Urinary bladder (tissue), 3 donors: ENCODE measurements at regions not wholly inside any gene's neighbourhood (a gene's known extent, or its start where the extent isn't known, plus 50 kb on each side); places are given as distances from the start of the nearest gene placed in this dataset.

Experiments used
- DNase-seq: peaks from one replicate; pipeline ENCODE4 v3.0.0-alpha.2; 2015; ENCODE audit errors: extremely low spot score
- H3K27ac ChIP-seq: one replicate; pipeline ENCODE4 v1.5.1; 2013; ENCODE audit warnings: low read depth, mild to moderate bottlenecking, moderate library complexity
- H3K36me3 ChIP-seq: one replicate; pipeline ENCODE4 v1.6.1; 2013; ENCODE audit warnings: mild to moderate bottlenecking, moderate library complexity; ENCODE audit not compliant: insufficient read depth
- H3K4me1 ChIP-seq: one replicate; pipeline ENCODE4 v1.6.1; 2013; ENCODE audit warnings: mild to moderate bottlenecking, moderate library complexity; ENCODE audit not compliant: insufficient read depth
- H3K4me3 ChIP-seq: one replicate; pipeline ENCODE4 v1.5.1; 2013; ENCODE audit warnings: low read depth, low read length
- WGBS: extraction: QIAGEN DNeasy Blood & Tissue Kit; methylation state at CpG from one replicate; pipeline ENCODE4 v1.1.7; 2013; 5-methylcytosine and 5-hydroxymethylcytosine counted together
- donor health status: healthy with polysubstance abuse.
- donor health status: healthy.

DNA sequence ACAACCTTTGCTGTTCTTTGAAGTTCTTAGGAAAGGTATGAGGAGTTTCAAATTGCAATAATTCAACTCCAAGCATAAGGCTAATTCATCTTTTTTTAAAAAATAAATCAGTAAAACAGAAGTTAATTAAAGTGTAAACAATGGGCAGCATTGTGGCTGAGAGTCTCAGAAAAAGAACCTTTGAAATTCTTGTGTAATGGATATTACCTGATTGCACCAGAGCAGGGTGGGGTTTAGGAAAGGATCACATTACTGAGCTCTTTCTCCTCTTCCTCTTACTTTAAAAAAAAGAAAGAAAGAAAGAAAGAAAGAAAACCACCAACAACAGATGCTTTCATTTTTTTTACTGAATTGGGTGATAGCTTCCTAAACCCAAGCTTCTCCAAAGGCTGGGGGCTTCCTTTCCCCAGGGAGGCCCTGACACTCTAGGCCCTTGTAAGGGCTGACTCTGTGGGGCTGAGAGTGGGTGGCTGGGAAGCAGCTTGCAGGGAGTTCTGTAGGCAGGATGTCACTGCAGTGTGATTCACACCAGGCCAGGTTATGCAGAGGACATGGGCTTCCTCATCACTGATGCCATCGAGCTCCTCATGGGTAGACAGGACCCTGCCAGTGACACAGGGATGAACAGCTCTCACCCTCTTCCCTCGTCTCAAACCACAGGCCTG is 564.5 kb downstream of the FGF9 start:
- WGBS, result 36% methylated on average over 2 of the region's 2 CpGs
- Histone ChIP-seq H3K4me3 (no peak overlapping the region), H3K27ac (no peak overlapping the region)

DNA sequence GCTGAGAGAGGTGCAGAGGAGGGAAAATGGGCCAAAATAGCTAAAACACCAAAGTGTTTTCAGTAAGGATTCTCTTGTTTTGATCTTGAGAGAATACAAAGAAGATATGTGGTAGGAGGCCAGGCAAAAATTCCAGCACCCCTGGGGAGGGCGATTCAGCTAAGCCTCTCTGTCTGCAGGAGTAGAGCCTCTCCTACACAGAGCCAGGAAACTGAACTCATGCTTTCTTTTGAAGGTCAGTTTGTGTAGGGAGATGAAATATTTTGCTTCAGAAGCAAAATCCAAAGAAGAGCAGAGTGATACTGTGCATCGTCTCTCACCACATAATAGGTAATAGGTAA is 565.0 kb downstream of the FGF9 start:
- Histone ChIP-seq H3K4me3 (no peak overlapping the region), H3K4me1 (no peaks in the 10 kb centered on the region), H3K36me3 (no peaks in the 10 kb centered on the region), H3K27ac (no peak overlapping the region)
- no peak for DNase-seq
- 46% methylated on average over 2 of the region's 2 CpGs for WGBS

More for the DNA sequence above, 564.5 kb downstream of the FGF9 start:
- Histone ChIP-seq H3K36me3 (no peaks in the 10 kb centered on the region), H3K4me1 (no peaks in the 10 kb centered on the region)
- no peak for DNase-seq

DNA sequence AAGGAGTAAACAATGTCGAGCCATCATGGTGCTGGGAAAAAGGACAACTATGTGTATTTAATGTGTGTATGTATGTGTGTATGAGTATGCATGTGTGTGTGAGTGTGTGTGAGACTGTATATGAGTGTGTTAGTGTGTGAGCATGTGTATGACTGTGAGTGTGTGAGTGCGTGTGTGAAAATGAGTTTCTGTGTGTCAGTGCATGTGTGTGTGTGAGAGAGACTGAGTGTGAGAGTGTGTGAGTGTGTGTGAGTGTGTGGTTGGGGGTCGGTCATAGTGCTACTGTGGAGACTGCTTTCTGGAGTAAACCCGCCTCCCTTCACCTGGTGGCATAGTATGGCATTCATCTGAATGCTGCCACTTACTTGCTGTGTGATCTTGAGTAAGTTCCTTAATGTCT is 567.4 kb downstream of the FGF9 start:
- H3K36me3 ChIP-seq, result no peaks in the 10 kb centered on the region
- 89% methylated on average over 4 of the region's 4 CpGs for WGBS
- H3K4me3 ChIP-seq, result no peak overlapping the region
- H3K27ac ChIP-seq, result no peak overlapping the region
- H3K4me1 ChIP-seq, result no peaks in the 10 kb centered on the region
- no peak for DNase-seq

DNA sequence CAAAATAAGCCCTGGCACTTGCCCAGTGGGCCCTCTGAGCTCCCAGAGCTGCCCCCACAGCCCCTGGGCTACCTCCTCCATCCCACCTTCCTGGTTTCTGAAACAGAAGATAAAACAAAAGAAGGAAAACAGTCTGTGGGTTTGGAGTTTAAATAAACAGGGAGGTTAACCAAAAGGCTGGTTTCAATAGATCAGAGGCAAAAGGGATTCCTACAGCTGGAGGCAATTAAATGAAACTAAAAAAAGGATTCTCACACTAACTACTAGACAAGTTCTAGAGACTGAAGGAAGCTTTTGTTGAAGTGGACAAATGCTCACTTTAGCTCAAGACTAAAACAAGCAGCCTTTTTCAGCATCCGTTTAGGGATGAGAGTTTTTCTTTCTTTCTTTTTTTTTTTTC is 569.8 kb downstream of the FGF9 start:
- DNase-seq, result no peak
- Histone ChIP-seq H3K4me1 (no peaks in the 10 kb centered on the region), H3K4me3 (no peak overlapping the region), H3K27ac (no peak overlapping the region), H3K36me3 (no peaks in the 10 kb centered on the region)
- WGBS, result 73% methylated on average over 1 of the region's 1 CpG

DNA sequence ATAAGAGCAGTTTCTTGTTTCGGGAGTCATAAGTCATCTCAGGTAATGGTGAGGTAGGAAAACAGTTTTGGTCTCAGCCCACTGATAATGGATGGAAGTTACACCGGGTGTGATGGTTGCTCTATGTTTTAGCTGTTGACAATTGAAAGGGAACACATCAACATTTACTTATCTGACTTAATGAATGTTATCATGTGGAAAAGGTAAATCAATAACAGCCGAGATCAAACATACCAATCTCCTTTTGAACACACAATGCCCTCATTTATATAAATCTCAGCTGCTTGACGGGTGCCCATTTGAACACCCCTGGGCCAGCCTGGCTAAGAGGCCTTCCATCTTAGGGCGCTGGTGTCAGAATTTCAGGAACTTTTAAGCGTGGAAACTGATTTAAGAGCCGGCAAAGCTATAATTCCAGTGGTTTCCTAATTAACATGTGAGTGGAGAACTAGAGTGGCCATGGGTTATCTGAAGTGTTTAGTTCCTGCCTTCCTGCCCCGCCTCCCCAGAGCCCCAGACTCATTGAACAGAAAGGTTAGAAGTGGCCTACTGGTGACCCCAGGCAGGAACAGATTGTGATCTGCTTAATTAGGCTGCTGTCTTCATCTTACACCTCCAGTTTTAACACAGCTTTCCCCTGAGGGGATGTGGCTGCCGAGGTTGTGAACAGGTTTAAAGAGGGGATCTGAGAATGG is 572.7 kb downstream of the FGF9 start:
- Histone ChIP-seq H3K36me3 (no peaks in the 10 kb centered on the region), H3K4me3 (no peak overlapping the region), H3K4me1 (no peaks in the 10 kb centered on the region), H3K27ac (no peak overlapping the region)
- DNase-seq, result no peak
- WGBS, result 65% methylated on average over 9 of the region's 9 CpGs

DNA sequence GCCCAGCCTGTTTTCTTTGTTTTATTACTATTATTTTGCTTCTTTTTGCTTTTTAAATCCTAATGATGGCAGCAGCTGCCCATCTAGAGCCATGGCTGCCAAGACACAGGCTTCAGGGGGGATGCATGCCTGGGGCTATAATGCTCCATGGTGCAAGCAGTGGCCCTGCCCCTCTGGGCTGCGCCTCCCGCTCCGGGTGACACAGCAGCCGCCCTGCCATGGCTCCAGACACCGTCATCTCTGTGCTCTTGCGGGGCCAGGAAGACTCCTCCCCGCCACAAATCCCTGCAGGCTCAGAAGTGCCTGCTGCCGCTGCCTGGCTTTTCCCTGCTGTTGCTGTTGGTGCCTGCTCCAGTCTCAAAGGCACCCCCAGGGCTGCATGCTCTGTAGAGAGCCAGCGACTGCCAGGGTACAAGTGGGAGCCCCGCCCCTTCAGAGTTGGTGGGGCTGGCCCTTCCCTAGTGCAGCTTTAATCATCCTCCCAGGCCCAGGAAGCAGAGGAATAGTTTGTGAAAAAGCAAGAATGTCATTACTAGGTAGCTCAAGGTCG is 581.5 kb downstream of the FGF9 start:
- WGBS, result 93% methylated on average over 11 of the region's 11 CpGs
- H3K27ac ChIP-seq, result no peak overlapping the region
- no peak for DNase-seq
- H3K4me1 ChIP-seq, result no peaks in the 10 kb centered on the region
- no peak overlapping the region for H3K4me3 ChIP-seq
- no peaks in the 10 kb centered on the region for H3K36me3 ChIP-seq

DNA sequence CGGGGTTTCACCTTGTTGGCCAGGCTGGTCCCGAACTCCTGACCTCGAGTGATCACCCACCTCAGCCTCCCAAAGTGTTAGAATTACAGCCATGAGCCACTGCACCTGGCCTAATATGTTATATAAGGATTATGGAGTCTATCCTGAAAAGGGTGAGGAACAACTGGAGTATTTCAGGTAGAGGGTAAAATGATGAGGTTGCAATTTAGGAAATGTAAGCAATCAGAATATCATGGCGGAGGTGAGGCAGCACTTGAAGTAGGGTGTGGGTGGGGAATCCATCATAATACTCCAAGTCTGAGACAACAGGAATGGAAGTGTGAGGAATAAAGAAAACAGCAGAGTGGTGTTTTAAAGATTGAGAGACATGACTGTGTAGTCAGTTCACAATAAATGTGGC is 582.2 kb downstream of the FGF9 start:
- H3K4me3 ChIP-seq, result no peak overlapping the region
- no peak for DNase-seq
- H3K4me1 ChIP-seq, result no peaks in the 10 kb centered on the region
- no peaks in the 10 kb centered on the region for H3K36me3 ChIP-seq
- no peak overlapping the region for H3K27ac ChIP-seq
- WGBS, result 94% methylated on average over 4 of the region's 4 CpGs

DNA sequence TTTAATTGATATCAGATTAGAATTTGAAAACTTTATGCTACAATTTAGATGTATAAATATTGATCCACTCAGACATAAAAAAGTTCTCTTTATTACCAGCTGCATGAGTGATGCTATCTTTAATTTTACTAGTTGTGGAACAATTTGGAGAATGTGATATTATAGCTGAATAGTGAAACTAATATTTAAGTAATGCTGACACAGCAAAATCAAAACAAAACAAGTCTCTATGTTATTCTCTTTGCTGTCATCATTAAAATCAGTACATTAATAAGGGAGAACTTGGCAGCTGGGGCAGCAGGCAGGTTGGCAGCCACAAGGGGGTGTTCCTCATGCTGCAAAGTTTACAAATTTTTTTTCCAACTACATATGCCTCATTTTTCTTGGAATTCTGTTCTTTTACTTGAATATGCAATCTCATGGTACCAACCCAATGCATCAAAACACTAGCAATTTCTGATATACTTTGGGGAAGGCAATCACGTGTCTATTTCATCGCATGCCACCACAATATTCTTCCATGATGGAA is 585.3 kb downstream of the FGF9 start:
- Histone ChIP-seq H3K4me3 (no peak overlapping the region), H3K4me1 (no peaks in the 10 kb centered on the region), H3K36me3 (no peaks in the 10 kb centered on the region), H3K27ac (no peak overlapping the region)
- 94% methylated on average over 2 of the region's 2 CpGs for WGBS
- DNase-seq, result no peak

DNA sequence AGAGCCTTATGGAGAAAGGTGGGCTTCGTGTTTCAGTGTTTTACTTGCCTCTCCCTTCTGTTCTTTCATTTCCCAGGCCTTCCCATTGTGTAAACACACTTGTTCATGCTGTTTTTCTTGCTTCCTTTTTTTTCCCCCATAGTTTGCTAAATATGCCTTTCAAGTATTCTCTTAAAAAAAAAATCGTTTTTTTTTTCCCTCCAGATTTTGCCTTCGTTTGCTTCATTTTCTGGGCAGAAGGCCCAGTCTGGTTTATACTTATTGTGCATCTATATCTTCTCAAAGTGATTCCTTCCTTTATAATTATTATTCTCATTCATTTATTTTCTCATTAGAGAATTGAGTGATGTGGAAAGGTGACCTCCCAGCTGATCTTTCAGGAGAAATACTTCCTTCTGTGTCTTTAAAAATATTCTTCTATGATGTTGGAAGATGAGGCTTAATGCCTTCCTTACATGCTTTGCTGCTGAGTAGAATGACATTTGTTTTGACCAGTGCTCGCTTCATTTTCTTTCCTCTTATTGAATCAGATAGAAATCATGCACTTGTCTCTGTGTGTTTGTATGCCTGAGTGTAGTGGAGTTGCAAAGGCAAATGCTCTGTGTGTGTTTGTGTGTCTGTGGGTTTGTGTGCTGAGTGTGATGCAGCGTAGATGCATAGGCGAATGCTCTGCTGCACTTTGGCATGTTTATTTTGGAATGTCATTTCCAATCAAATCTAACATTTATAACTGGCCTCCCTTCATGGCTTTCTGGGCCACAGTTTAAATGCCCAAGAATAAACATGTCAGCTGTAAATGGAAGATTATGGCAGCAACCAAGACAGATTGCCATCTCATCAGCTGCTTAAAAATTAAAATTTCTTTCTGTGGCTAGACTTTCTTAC is 591.4 kb downstream of the FGF9 start:
- Histone ChIP-seq H3K4me1 (no peaks in the 10 kb centered on the region), H3K4me3 (no peak overlapping the region), H3K36me3 (no peaks in the 10 kb centered on the region), H3K27ac (no peak overlapping the region)
- no peak for DNase-seq
- 41% methylated on average over 6 of the region's 6 CpGs for WGBS

DNA sequence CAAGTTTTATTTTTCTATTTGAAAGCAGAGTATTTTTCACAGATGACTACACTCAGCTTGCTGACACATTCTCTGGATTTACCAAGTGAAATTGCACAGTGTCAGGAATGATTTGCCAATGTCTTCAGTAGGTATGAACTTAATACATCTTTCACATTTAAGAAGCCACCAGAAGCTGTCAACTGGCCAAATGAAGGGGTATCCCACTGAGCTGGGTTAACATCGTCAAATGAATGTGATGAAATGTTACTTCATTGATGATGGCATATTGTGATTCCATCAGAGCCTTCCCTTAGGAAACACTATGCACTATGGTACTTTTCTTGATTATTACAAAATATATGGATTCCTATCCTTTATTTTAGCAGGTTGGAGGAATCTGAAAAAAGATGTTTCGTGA is 592.3 kb downstream of the FGF9 start:
- Histone ChIP-seq H3K27ac (no peak overlapping the region), H3K36me3 (no peaks in the 10 kb centered on the region), H3K4me1 (no peaks in the 10 kb centered on the region), H3K4me3 (no peak overlapping the region)
- DNase-seq, result no peak
- 61% methylated on average over 2 of the region's 2 CpGs for WGBS

DNA sequence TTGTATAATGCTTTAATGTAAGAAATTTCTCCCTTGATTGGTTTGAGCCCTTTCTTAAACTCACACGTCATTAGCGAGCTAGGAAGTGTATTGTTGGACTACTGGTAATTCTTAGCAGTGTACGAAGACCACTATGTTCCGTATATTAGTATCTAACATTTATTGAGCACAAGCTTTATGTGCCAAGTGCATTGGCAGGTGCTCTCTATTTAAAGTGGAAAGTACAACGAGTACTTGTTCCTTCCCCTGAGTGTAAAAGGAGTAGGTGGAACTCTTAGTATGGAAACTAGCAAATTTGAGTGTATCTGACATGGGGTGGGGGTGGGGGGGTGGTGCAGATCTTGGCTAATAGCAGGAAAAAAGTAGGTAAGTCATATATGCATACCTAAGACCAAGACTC is 594.7 kb downstream of the FGF9 start:
- no peaks in the 10 kb centered on the region for H3K4me1 ChIP-seq
- no peak for DNase-seq
- H3K27ac ChIP-seq, result no peak overlapping the region
- 94% methylated on average over 5 of the region's 5 CpGs for WGBS
- no peak overlapping the region for H3K4me3 ChIP-seq
- no peaks in the 10 kb centered on the region for H3K36me3 ChIP-seq

DNA sequence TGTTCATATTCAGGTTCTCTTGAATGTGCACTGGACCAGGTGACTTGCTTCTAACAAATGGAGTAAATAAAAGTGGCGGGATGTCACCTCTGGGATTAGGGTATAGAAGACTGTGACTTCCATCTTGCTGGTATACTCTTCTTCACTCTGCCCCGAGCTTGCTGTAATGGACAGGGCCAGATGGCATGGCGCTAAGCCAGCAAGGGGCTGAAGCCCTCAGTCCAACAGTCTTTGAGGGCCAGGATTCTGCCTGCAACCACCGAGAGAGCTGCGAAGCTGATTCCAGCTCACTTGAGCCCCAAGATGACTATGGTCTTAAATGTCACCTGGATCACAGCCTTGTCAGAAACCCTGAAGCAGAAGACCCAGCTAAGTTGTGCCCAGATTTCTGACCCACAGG is 600.0 kb downstream of the FGF9 start:
- 95% methylated on average over 5 of the region's 5 CpGs for WGBS
- Histone ChIP-seq H3K4me3 (no peak overlapping the region), H3K4me1 (no peaks in the 10 kb centered on the region), H3K36me3 (no peaks in the 10 kb centered on the region), H3K27ac (no peak overlapping the region)
- DNase-seq, result no peak

DNA sequence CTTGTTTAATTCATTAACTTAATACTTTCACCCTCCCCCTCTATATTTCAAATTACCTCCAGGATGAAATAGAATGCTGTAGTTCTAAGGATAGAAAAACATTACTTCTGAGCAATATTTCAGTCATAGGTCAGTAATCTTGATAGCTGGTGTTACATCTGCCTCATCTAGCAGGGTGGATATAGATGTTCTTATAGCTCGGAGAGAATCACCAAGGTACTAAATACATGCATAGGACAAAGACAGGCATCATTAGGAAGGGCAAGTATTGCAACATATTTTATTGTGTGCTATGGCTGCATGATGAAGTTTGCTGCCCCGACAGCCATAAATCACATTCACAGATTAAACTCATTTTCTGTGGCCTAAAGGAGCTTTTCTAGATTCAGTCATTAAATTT is 601.0 kb downstream of the FGF9 start:
- 84% methylated on average over 2 of the region's 2 CpGs for WGBS
- Histone ChIP-seq H3K27ac (no peak overlapping the region), H3K4me1 (no peaks in the 10 kb centered on the region), H3K4me3 (no peak overlapping the region), H3K36me3 (no peaks in the 10 kb centered on the region)
- no peak for DNase-seq
